PFSK-1 (cell line): ENCODE measurements at regions not wholly inside any gene's neighbourhood (a gene's known extent, or its start where the extent isn't known, plus 50 kb on each side); places are given as distances from the start of the nearest gene placed in this dataset.

Experiments used
- FOXP2 ChIP-seq: optimal IDR thresholded peaks from 2 replicates; pipeline ENCODE3; 2011; ENCODE audit warnings: borderline replicate concordance, control low read depth, inconsistent platforms; ENCODE audit not compliant: insufficient read depth; ENCODE audit errors: extremely low read length, extremely low read depth
- POLR2AphosphoS5 ChIP-seq: IDR thresholded peaks from 2 replicates; pipeline ENCODE4 v1.6.1; 2012; ENCODE audit warnings: low read depth, mild to moderate bottlenecking, control low read depth, low read length, moderate library complexity
- REST ChIP-seq, 2 experiments: IDR thresholded peaks; 2 replicates each; pipeline versions ENCODE4 v1.6.1 to v1.8.0; 2011 to 2012; ENCODE audit warnings: low read depth in 2 of 2, low read length in 2 of 2, control low read depth in 1 of 2, inconsistent platforms in 1 of 2, mild to moderate bottlenecking in 1 of 2, moderate library complexity in 1 of 2; ENCODE audit not compliant: insufficient read depth in 1 of 2
- SIN3A ChIP-seq: IDR thresholded peaks from 2 replicates; pipeline ENCODE4 v1.6.1; 2012; ENCODE audit warnings: mild to moderate bottlenecking, low read length, moderate library complexity, borderline replicate concordance; ENCODE audit not compliant: insufficient read depth
- TAF1 ChIP-seq: IDR thresholded peaks from 2 replicates; pipeline ENCODE4 v1.6.1; 2012; ENCODE audit warnings: low read length, control low read depth, borderline replicate concordance; ENCODE audit not compliant: insufficient read depth

- TF ChIP-seq SIN3A (no peak), POLR2AphosphoS5 (no peak), FOXP2 (no peak), TAF1 (no peak), REST (IDR thresholded peaks at IDR 0.05; ENCODE audit: insufficient read depth in 1 of 2, low read depth in 2 of 2, low read length in 2 of 2) (no peak)
Observed at GRCh38 chrX:42538405-42538804, 239.6 kb downstream of the PPP1R2C start.

- TF ChIP-seq REST (IDR thresholded peaks at IDR 0.05; ENCODE audit: insufficient read depth in 1 of 2, low read depth in 2 of 2, low read length in 2 of 2), result no peak
- TF ChIP-seq FOXP2, result no peak
- no peak for TF ChIP-seq TAF1
- no peak for TF ChIP-seq SIN3A
- no peak for TF ChIP-seq POLR2AphosphoS5
Observed at GRCh38 chrX:42536286-42536685, 241.7 kb downstream of the PPP1R2C start.

- TF ChIP-seq POLR2AphosphoS5 (no peak), TAF1 (no peak), SIN3A (no peak), REST (IDR thresholded peaks at IDR 0.05; ENCODE audit: insufficient read depth in 1 of 2, low read depth in 2 of 2, low read length in 2 of 2) (no peak), FOXP2 (no peak)
Observed at GRCh38 chrX:42535233-42535632, 242.7 kb downstream of the PPP1R2C start.

- TF ChIP-seq FOXP2, result no peak
- TF ChIP-seq REST (IDR thresholded peaks at IDR 0.05; ENCODE audit: insufficient read depth in 1 of 2, low read depth in 2 of 2, low read length in 2 of 2), result no peak
- no peak for TF ChIP-seq POLR2AphosphoS5
- TF ChIP-seq TAF1, result no peak
- no peak for TF ChIP-seq SIN3A
Observed at GRCh38 chrX:42533761-42534160, 244.2 kb downstream of the PPP1R2C start.

GRCh38 chrX:42531441-42531840 lies 246.5 kb downstream of the PPP1R2C start:
- TF ChIP-seq REST (IDR thresholded peaks at IDR 0.05; ENCODE audit: insufficient read depth in 1 of 2, low read depth in 2 of 2, low read length in 2 of 2) (no peak), TAF1 (no peak), FOXP2 (no peak), POLR2AphosphoS5 (no peak), SIN3A (no peak)
